RWPE1 (cell line): ENCODE measurements at regions not wholly inside any gene's neighbourhood (a gene's known extent, or its start where the extent isn't known, plus 50 kb on each side); places are given as distances from the start of the nearest gene placed in this dataset.

Experiments used
- CTCF ChIA-PET: fragments of 350-600 bp; sonication (Branson Sonifier 250); formaldehyde crosslinking; extraction: SDS; loops from one replicate; lab custom pipeline; 2021; lab: Yijun Ruan, JAX
- POLR2A ChIA-PET: fragments of 400-600 bp; formaldehyde crosslinking; extraction: SDS; loops from one replicate; lab custom pipeline; 2020; ENCODE audit warnings: antibody characterized with exemption; ENCODE audit not compliant: low non-redundant PET; lab: Yijun Ruan, JAX
- DNase-seq: peaks from one replicate; pipeline ENCODE4 v3.0.0; 2012; ENCODE audit warnings: low spot score
- H3K27ac ChIP-seq: fragments of 450-650 bp; 2 replicates; pipeline ENCODE4 v1.5.1; 2017
- TF ChIP-seq, protein P1 (sequence below): fragments of 450-650 bp; conservative IDR thresholded peaks from 2 replicates; pipeline ENCODE4 v1.5.1; 2017; ENCODE audit warnings: low read depth, mild to moderate bottlenecking

DNA sequence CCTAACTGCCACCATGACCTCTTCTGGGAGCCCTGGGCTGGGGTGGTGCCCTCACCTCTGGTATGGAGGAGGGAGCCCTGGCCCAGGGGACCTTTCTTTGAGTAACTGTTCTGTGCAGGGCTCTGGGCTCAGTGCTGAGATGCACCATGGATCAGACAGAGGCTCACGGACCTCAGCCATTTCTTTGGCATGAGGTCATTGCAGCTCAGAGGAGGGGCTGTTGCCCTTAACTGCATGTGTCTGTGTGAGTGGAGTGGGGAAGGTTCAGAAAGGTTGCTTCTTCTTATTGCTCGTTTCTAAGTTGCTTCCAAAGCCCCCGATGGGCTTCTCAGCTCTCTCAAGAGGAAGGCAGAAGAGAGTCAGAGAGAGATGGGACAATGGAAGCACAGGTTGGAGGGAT lies 233.9 kb downstream of the RPS24 start:
- TF ChIP-seq, protein P1, sequence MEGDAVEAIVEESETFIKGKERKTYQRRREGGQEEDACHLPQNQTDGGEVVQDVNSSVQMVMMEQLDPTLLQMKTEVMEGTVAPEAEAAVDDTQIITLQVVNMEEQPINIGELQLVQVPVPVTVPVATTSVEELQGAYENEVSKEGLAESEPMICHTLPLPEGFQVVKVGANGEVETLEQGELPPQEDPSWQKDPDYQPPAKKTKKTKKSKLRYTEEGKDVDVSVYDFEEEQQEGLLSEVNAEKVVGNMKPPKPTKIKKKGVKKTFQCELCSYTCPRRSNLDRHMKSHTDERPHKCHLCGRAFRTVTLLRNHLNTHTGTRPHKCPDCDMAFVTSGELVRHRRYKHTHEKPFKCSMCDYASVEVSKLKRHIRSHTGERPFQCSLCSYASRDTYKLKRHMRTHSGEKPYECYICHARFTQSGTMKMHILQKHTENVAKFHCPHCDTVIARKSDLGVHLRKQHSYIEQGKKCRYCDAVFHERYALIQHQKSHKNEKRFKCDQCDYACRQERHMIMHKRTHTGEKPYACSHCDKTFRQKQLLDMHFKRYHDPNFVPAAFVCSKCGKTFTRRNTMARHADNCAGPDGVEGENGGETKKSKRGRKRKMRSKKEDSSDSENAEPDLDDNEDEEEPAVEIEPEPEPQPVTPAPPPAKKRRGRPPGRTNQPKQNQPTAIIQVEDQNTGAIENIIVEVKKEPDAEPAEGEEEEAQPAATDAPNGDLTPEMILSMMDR: no peak
- DNase-seq: no peak
- ChIA-PET POLR2A (no interaction called here), CTCF (no interaction called here)
- H3K27ac ChIP-seq: no peak overlapping the region

DNA sequence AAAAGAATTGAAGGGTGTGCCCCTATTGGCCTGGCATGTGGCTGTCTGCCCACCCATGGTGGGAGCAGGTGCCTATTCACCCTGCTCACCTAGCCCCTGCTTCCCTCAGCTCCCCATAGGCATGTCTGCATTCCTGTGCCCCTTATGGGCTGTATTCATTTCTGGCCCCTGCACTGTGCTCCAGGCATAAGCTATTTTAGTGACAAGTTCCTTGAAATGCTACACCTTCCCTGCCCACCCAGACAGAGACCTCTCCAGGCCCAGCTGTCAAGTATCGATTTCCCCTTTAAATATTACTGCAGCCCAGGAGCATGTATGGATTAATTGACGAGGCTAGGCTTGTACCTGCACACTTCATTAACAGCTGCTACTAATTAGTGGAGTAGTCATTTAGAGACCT lies 235.4 kb downstream of the RPS24 start:
- DNase-seq: no peak
- CTCF ChIA-PET: no interaction called here
- POLR2A ChIA-PET: no interaction called here
- no peak overlapping the region for H3K27ac ChIP-seq
- TF ChIP-seq, protein P1: no peak

DNA sequence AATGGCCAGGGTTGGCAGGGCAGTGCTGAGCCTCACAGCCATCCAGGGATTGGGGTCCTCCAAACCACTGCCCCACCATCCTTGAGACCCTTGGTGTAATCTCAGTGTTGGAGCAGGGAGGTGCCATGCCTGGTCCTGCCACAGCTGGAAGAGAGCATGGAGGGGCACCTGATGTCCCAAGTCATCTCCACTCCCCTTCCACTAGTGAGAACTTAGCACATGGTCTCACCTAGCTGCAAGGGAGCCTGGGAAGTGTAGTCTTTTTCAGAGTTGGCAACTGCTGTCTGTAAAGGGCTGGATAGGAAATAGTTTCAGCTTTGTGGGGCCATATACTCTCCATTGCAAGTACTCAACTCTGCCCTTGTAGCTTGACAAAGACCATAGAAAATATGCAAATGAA lies 238.7 kb downstream of the RPS24 start:
- POLR2A ChIA-PET: no interaction called here

DNA sequence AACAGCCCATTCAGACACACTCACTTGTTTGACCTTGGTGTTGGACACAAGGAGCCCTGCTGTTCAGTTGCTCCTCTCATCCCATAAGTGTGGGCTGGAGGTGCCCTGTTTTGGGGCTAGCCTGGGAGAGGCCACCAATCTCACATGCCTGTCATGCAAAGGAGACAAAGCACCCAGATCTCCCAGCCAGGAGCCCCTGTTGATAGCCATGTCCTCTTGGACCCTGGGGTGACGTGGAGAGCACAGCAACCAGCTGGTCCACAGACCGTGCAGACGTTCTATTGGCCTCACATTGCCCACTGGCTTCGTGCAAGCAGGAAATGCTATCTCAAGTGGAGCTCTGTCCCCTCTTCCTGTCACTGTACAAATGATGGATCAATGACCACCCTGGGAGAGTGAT lies 240.8 kb downstream of the RPS24 start:
- DNase-seq: no peak
- POLR2A ChIA-PET: no interaction called here
- TF ChIP-seq, protein P1: no peak
- H3K27ac ChIP-seq: no peak overlapping the region
- CTCF ChIA-PET: interaction anchor here (0.7 kb wide), 1 partner anchor 49 kb away, joined by 4 read pairs; no protein-coding TSS in a partner anchor

More for the DNA sequence above, 238.7 kb downstream of the RPS24 start:
- TF ChIP-seq, protein P1: no peak
- no peak overlapping the region for H3K27ac ChIP-seq
- CTCF ChIA-PET: interaction anchor here (0.6 kb wide), 1 partner anchor 62 kb away, joined by 4 read pairs; no protein-coding TSS in a partner anchor
- DNase-seq: no peak

DNA sequence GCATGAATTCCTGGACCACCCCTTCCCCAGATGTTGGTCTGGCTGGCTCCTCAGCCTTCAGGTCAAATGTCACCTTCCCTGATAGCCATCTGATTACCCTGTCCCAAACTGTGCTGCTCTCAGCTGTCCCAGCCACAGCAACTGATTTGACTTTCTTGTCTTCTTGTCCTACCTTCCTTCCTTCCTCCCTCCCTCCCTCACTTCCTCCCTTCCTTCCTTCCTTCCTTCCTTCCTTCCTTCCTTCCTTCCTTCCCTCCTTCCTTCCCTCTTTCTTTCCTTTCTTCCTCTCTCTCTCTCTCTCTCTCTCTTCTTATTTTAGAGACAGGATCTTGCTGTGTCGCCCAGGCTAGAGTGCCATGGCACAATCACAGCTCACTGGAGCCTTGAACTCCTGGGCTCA lies 242.5 kb downstream of the RPS24 start:
- DNase-seq: no peak
- TF ChIP-seq, protein P1: no peak
- no peak overlapping the region for H3K27ac ChIP-seq
- POLR2A ChIA-PET: no interaction called here
- CTCF ChIA-PET: no interaction called here

DNA sequence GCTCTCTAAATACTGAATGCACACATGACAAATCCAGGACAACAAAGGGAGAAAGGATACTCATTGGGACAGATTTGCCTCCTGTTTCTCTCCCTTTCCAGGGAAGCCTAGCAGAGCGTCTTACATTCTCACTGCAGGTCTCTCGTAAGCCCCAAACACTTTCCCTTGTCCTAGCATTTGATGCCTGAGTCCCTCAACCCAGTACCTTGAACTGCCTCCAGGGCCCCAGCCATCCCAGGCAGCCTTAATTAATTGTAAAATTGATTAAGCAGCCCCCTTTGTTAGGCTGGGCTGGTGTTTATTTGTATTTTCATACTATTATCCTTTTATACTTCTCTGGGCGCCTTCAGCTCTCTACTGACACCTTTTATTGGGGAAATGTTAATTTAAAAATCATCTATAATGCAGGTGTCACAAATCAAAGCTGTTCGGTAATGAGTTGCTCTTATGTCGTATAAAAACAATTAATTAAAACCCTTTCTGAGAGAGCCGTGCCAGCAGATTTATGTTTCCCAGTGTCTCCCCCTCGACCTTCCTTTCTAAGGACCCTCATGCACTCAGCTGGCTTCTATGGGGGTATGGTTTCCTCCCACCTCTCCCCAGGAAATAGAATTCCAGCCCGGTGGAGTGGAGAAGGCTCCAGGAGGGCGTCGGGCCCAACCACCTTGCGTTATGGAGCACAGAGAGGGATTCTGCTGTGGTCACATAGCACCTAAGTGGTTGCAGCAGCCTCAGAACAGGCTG lies 243.8 kb downstream of the RPS24 start:
- DNase-seq: no peak
- TF ChIP-seq, protein P1: no peak
- no peak overlapping the region for H3K27ac ChIP-seq
- CTCF ChIA-PET: interaction anchor here (1.0 kb wide), 1 partner anchor 8 kb away, joined by 3 read pairs; no protein-coding TSS in a partner anchor
- POLR2A ChIA-PET: no interaction called here
